ENCODE measurements at regions not wholly inside any gene's neighbourhood (a gene's known extent, or its start where the extent isn't known, plus 50 kb on each side); places are given as distances from the start of the nearest gene placed in this dataset.

DNA sequence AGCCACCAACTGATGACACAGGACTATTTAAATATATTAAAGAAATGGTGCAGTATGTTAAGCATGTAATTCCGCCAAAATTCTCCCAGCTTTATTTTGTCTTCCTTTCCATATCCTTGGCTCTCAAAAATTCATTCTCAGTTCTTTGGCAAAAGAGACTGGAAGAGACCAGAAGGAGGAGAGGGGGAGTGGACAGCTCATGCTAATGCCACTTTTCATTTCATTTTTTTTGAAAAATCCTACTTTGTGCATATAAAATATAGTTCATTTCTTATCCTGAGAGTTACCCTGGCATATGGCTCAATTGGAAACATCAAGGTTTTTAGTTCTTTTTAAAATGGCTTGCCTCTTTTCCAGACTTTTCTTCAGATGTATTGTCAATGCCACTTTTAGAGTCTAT lies 128.5 kb upstream of the VRK2 start:
- H3K36me3 ChIP-seq (ENCODE audit: control insufficient read depth in 2 of 4, insufficient read depth in 4 of 4, low read length in 3 of 4), result no peaks in the 10 kb centered on the region
- no peak overlapping the region for H3K4me2 ChIP-seq (ENCODE audit: insufficient read depth in 1 of 2, low read depth in 2 of 2, low read length in 2 of 2)
- H2BK15ac ChIP-seq (ENCODE audit: low read length), result no peak overlapping the region
- H2BK20ac ChIP-seq (ENCODE audit: low read length), result no peak overlapping the region
- no peak overlapping the region for H3K14ac ChIP-seq (ENCODE audit: insufficient read length)
- no peaks in the 10 kb centered on the region for H3K23me2 ChIP-seq (ENCODE audit: low read depth, low read length)
- TF ChIP-seq SP4 (IDR thresholded peaks at IDR 0.05; ENCODE audit: low read length) (no peak), BACH1 (IDR thresholded peaks at IDR 0.05; ENCODE audit: low read length) (no peak), HDAC2 (IDR thresholded peaks at IDR 0.05; ENCODE audit: borderline replicate concordance in 1 of 2, low read depth in 2 of 2, low read length in 2 of 2) (no peak), SIX5 (IDR thresholded peaks at IDR 0.05; ENCODE audit: low read depth, low read length) (no peak), TBP (IDR thresholded peaks at IDR 0.05; ENCODE audit: low read depth, low read length) (no peak), GABPA (IDR thresholded peaks at IDR 0.05; ENCODE audit: borderline replicate concordance, insufficient read depth, low read length) (no peak), POLR2AphosphoS5 (IDR thresholded peaks at IDR 0.05; ENCODE audit: low read depth, low read length) (no peak), RNF2 (IDR thresholded peaks at IDR 0.05; ENCODE audit: borderline replicate concordance, low read depth, low read length, missing control alignments, poor library complexity, severe bottlenecking) (no peak), BCL11A (IDR thresholded peaks at IDR 0.05; ENCODE audit: low read depth in 2 of 2, low read length in 2 of 2) (no peak), RXRA (IDR thresholded peaks at IDR 0.05; ENCODE audit: insufficient read depth, low read depth, low read length) (no peak), JUND (IDR thresholded peaks at IDR 0.05; ENCODE audit: low read length) (no peak), SAP30 (IDR thresholded peaks at IDR 0.05; ENCODE audit: insufficient read depth, insufficient replicate concordance, low read length) (no peak)
- no peak overlapping the region for H3K23ac ChIP-seq (ENCODE audit: insufficient read length)
- WGBS, 2 experiments (ENCODE audit: extremely low coverage in 1 of 2, insufficient coverage in 1 of 2, insufficient read length in 1 of 2, insufficient replicate concordance in 2 of 2, low coverage in 1 of 2, low lambda C conversion rate in 2 of 2, missing lambda C conversion rate in 1 of 2), result 71% methylated on average over 1 of the region's 1 CpG; no CpG with 5 or more reads in 1 of the 2 experiments
- H3K79me1 ChIP-seq (ENCODE audit: low read depth, low read length), result no peaks in the 10 kb centered on the region
- H3K9ac ChIP-seq (replicated peaks in 1 of 4; ENCODE audit: extremely low read depth in 1 of 4, low read depth in 3 of 4, low read length in 3 of 4), result no peak overlapping the region
- no peak overlapping the region for H4K91ac ChIP-seq (replicated peaks; ENCODE audit: insufficient read length, low read length)
- H4K8ac ChIP-seq (ENCODE audit: extremely low read depth, insufficient read depth, low read length), result no peak overlapping the region
- no peak overlapping the region for H2BK120ac ChIP-seq (replicated peaks; ENCODE audit: low read depth, low read length)
- no peak overlapping the region for H4K5ac ChIP-seq (ENCODE audit: insufficient read length, low read depth, low read length)
- H3K79me2 ChIP-seq (ENCODE audit: control insufficient read depth in 1 of 2, insufficient read depth in 2 of 2, low read length in 2 of 2), result no peaks in the 10 kb centered on the region
- no peak overlapping the region for H3K4ac ChIP-seq (replicated peaks; ENCODE audit: insufficient read length, low read depth, low read length)
- DNase-seq (ENCODE audit: low read depth in 1 of 2, low spot score in 2 of 2) (no peak), FAIRE-seq (no peak)
- no peak overlapping the region for H3K18ac ChIP-seq (ENCODE audit: extremely low read depth, low read length)
- H3K9me3 ChIP-seq (ENCODE audit: insufficient read depth in 2 of 2, low read depth in 1 of 2, low read length in 1 of 2), result no peaks in the 10 kb centered on the region
- no peak overlapping the region for H2AK5ac ChIP-seq (ENCODE audit: low read depth, low read length)
- H4K20me1 ChIP-seq (replicated peaks in 1 of 2; ENCODE audit: control insufficient read depth in 1 of 2, insufficient read depth in 2 of 2, low read length in 2 of 2), result no peaks in the 10 kb centered on the region
- H2AFZ ChIP-seq (ENCODE audit: low read length), result no peak overlapping the region
- no peak overlapping the region for H2BK5ac ChIP-seq (ENCODE audit: low read depth, low read length)
- H3K56ac ChIP-seq (replicated peaks; ENCODE audit: insufficient read length, low read depth, low read length), result no peak overlapping the region
- H2BK12ac ChIP-seq (ENCODE audit: low read depth, low read length), result no peak overlapping the region
- no peaks in the 10 kb centered on the region for H3K4me1 ChIP-seq (replicated peaks in 1 of 4; ENCODE audit: control insufficient read depth in 3 of 4, insufficient read depth in 4 of 4, low read length in 3 of 4)
- ChIA-PET POLR2A (ENCODE audit: partially characterized antibody) (no interaction called here), CTCF (ENCODE audit: partially characterized antibody) (interaction anchor here (1.0 kb wide), 1 partner anchor 32 kb away, joined by 3 read pairs; no protein-coding TSS in a partner anchor)
- no peak overlapping the region for H3K27ac ChIP-seq (ENCODE audit: low read depth, low read length)
- no peak overlapping the region for H3K4me3 ChIP-seq (ENCODE audit: extremely low read depth in 1 of 4, insufficient read depth in 2 of 4, low read depth in 3 of 4, low read length in 4 of 4)
- no peaks in the 10 kb centered on the region for H3K27me3 ChIP-seq (replicated peaks in 1 of 4; ENCODE audit: control insufficient read depth in 3 of 4, extremely low read depth in 1 of 4, insufficient read depth in 3 of 4, low read length in 3 of 4)

Measured in H1 (cell line).